Heart right ventricle (tissue), 16 donors: ENCODE measurements at regions not wholly inside any gene's neighbourhood (a gene's known extent, or its start where the extent isn't known, plus 50 kb on each side); places are given as distances from the start of the nearest gene placed in this dataset.

ENCODE experiments used
- ATAC-seq, 8 donors: fragments of 200-7000 bp; cut with Tn5 transposase; one replicate each; pipeline ENCODE4 v1.9.1; 2020; ENCODE audit warnings: mild to moderate bottlenecking in 8 of 8, moderate library complexity in 8 of 8, moderate number of reproducible peaks in 1 of 8
- DNase-seq, 2 donors: peaks; one replicate each; pipeline ENCODE4 v3.0.0-alpha.2; 2020
- H3K27ac ChIP-seq, 10 donors: fragments of 200-600 bp; sonication (generic) in 2 of 10; one replicate each; pipeline versions ENCODE4 v1.5.0 to v1.8.0; 2020 to 2022; ENCODE audit warnings: mild to moderate bottlenecking in 3 of 10
- H3K27me3 ChIP-seq, 7 donors: fragments of 200-600 bp; one replicate each; pipeline ENCODE4 v1.8.0; 2021 to 2022; ENCODE audit warnings: mild to moderate bottlenecking in 2 of 7
- H3K36me3 ChIP-seq, 9 donors: fragments of 200-600 bp; sonication (generic) in 1 of 9; one replicate each; pipeline versions ENCODE4 v1.5.0 to v1.8.0; 2020 to 2022; ENCODE audit warnings: mild to moderate bottlenecking in 2 of 9
- H3K4me1 ChIP-seq, 9 donors: fragments of 200-600 bp; sonication (generic) in 1 of 9; one replicate each; pipeline versions ENCODE4 v1.5.0 to v1.8.0; 2020 to 2022; ENCODE audit warnings: mild to moderate bottlenecking in 4 of 9
- H3K4me3 ChIP-seq, 10 donors: fragments of 200-600 bp; sonication (generic) in 2 of 10; one replicate each; pipeline versions ENCODE4 v1.5.0 to v1.8.0; 2020 to 2022; ENCODE audit warnings: mild to moderate bottlenecking in 7 of 10, moderate library complexity in 2 of 10
- H3K9me3 ChIP-seq, 11 donors: fragments of 200-600 bp in 10 of 11; sonication (generic) in 2 of 11; one replicate each; pipeline versions ENCODE4 v1.5.0 to v1.8.0; 2013 to 2022; ENCODE audit warnings: mild to moderate bottlenecking in 2 of 11, control low read depth in 1 of 11, moderate library complexity in 1 of 11
- WGBS, 2 donors: extraction: QIAGEN DNeasy Blood & Tissue Kit; methylation state at CpG; one replicate each; pipeline ENCODE4 v1.1.7; 2013; ENCODE audit warnings: inconsistent platforms in 1 of 2; 5-methylcytosine and 5-hydroxymethylcytosine counted together
- intact Hi-C, 10 donors: fragments of 100-400 bp; cut with DNase I; formaldehyde crosslinking; loops; one replicate each; pipeline versions ENCODE4 v1.11.1 to v1.14.2; 2022
- TF ChIP-seq, protein P1 (sequence below), 9 donors: fragments of 200-600 bp; sonication (generic) in 2 of 9; IDR thresholded peaks; one replicate each; pipeline versions ENCODE4 v1.5.0 to v1.8.0; 2021 to 2022; ENCODE audit warnings: antibody characterized with exemption in 9 of 9, mild to moderate bottlenecking in 5 of 9, moderate library complexity in 1 of 9
- donor health status: Arrhythmogenic right ventricular cardiomyopathy.
- donor health status: ischemic (EF 13 %, LVEDD 7.1; RV severe dilation, severe dysfunction).
- donor health status: healthy with polysubstance abuse.
- donor health status: DM: no; HTN: yes; CAD: no.
- donor health status: DM: no; HTN: no; CAD: no.
- donor health status: ischemic (EF 25% LVEDD 6.9; RV normal size, moderate dysfunction).
- donor health status: ischemic (EF 25% LVEDD 5.7; RV mildly dilated, moderate dysfunction).
- donor health status: healthy.
- donor health status: DM: yes; HTN: yes; CAD: no.
- donor health status: Ischemic cardiomyopathy.
- donor health status: ischemic (EF 35%, LVEDD 5.7; RV mildly dilated, moderate dysfunction).
- donor health status: nonischemic (EF 11% LVEDD 7.7; RV severe dilation, severe dysfunction).
- donor health status: DM: yes; HTN: yes; CAD: no.
- donor health status: PGD.
- donor health status: ischemic (EF 29% LVEDD 5.4; RV normal size, mild dysfunction).
- donor health status: nonischemic (EF 23%, LVEDD 6.1; RV moderate dilation, normal function).

DNA sequence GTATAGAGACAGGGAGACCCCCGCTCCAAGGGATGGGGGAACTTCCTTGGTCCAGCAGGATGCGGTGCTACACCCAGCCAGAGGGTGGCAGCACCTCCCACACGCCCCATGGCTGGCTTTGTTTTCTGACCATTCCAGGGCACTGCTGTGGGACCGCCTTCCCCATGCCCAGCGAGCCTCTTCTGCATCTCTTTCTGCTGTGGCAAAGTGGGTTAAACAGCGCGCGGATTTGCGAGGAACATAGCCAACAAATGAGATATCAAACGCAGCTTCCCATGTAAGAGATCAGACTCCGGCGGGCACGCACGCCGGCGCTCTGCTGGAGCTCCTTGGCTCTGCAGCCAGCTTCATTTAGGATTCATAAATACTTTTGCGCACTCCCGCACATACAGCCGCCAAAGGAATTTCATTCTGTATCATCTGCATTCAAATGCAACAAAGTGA, 485.8 kb upstream of the CADM1 start:
- intact Hi-C loops, result loop anchor here in 7 of 10 donors (2.0 to 10.0 kb wide), 6 partner anchors 227 to 287 kb away; no protein-coding TSS in a partner anchor
- Histone ChIP-seq H3K27me3 (peaks cover 0 to 4% (median 0%) of the 10 kb centered on the region in 7 donors), H3K27ac (no peak overlapping the region), H3K36me3 (no peaks in the 10 kb centered on the region), H3K4me1 (peaks cover 0 to 4% (median 0%) of the 10 kb centered on the region in 9 donors), H3K9me3 (no peaks in the 10 kb centered on the region), H3K4me3 (peak overlapping the region in 4 of 10 donors; percentile 1 to 33 (median 20))
- WGBS, 2 donors, result 36 to 41% methylated on average over 19 of the region's 19 CpGs
- DNase-seq (peak; percentile 16 to 27), ATAC-seq (peak in 6 of 8 donors; percentile 29 to 72 (median 62))
- TF ChIP-seq, protein P1, sequence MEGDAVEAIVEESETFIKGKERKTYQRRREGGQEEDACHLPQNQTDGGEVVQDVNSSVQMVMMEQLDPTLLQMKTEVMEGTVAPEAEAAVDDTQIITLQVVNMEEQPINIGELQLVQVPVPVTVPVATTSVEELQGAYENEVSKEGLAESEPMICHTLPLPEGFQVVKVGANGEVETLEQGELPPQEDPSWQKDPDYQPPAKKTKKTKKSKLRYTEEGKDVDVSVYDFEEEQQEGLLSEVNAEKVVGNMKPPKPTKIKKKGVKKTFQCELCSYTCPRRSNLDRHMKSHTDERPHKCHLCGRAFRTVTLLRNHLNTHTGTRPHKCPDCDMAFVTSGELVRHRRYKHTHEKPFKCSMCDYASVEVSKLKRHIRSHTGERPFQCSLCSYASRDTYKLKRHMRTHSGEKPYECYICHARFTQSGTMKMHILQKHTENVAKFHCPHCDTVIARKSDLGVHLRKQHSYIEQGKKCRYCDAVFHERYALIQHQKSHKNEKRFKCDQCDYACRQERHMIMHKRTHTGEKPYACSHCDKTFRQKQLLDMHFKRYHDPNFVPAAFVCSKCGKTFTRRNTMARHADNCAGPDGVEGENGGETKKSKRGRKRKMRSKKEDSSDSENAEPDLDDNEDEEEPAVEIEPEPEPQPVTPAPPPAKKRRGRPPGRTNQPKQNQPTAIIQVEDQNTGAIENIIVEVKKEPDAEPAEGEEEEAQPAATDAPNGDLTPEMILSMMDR (IDR thresholded peaks at IDR 0.05), result peak; percentile 55 to 85 (median 76)

GRCh38 chr11:115985896-115986295, 481.7 kb upstream of the CADM1 start:
- intact Hi-C loops, result loop anchor here in 2 of 10 donors (5.0 kb wide), 2 partner anchors 236 to 1451 kb away; no protein-coding TSS in a partner anchor
- Histone ChIP-seq H3K9me3 (no peaks in the 10 kb centered on the region), H3K4me1 (peaks cover 0 to 28% (median 0%) of the 10 kb centered on the region in 9 donors), H3K4me3 (no peak overlapping the region), H3K36me3 (no peaks in the 10 kb centered on the region), H3K27me3 (peaks cover 0 to 4% (median 0%) of the 10 kb centered on the region in 7 donors), H3K27ac (no peak overlapping the region)
- DNase-seq, result no peak
- TF ChIP-seq, protein P1 (IDR thresholded peaks at IDR 0.05), result no peak
- no peak for ATAC-seq
- 95% methylated on average over 6 of the region's 6 CpGs for WGBS, 2 donors

- DNase-seq (no peak), ATAC-seq (no peak)
- peaks cover 0 to 36% (median 0%) of the 10 kb centered on the region in 9 donors for H3K4me1 ChIP-seq
- no peak overlapping the region for H3K27ac ChIP-seq
- intact Hi-C loops, result no loop called here
- TF ChIP-seq, protein P1 (IDR thresholded peaks at IDR 0.05), result no peak
- no peaks in the 10 kb centered on the region for H3K9me3 ChIP-seq
- no peak overlapping the region for H3K4me3 ChIP-seq
- H3K27me3 ChIP-seq, result peaks cover 0 to under 1% (median 0%) of the 10 kb centered on the region in 7 donors
- WGBS, 2 donors, result 94 to 96% methylated on average over 2 of the region's 2 CpGs
- no peaks in the 10 kb centered on the region for H3K36me3 ChIP-seq
Observed at GRCh38 chr11:115984228-115984627, 480.0 kb upstream of the CADM1 start.

GRCh38 chr11:115982666-115983065, 478.5 kb upstream of the CADM1 start:
- WGBS, 2 donors, result 84 to 91% methylated on average over 4 of the region's 4 CpGs
- TF ChIP-seq, protein P1 (IDR thresholded peaks at IDR 0.05), result no peak
- Histone ChIP-seq H3K27ac (peak overlapping the region in 5 of 10 donors; percentile 14 to 78 (median 52)), H3K27me3 (peaks cover 0 to under 1% (median 0%) of the 10 kb centered on the region in 7 donors), H3K9me3 (no peaks in the 10 kb centered on the region), H3K4me3 (no peak overlapping the region), H3K36me3 (no peaks in the 10 kb centered on the region), H3K4me1 (peaks cover 0 to 36% (median 0%) of the 10 kb centered on the region in 9 donors)
- ATAC-seq, result peak in 1 of 8 donors; percentile 18
- intact Hi-C loops, result no loop called here
- no peak for DNase-seq
